GM21825 (cell line): ENCODE measurements at regions not wholly inside any gene's neighbourhood (a gene's known extent, or its start where the extent isn't known, plus 50 kb on each side); places are given as distances from the start of the nearest gene placed in this dataset.
"Not testable (repeated sequence)": the region's sequence is repeated elsewhere in the genome, so short reads cannot be mapped to it uniquely, and the experiment has no call there.

Experiments used
- ATAC-seq: cut with Tn5 transposase; IDR thresholded peaks from one replicate; pipeline ENCODE4 v1.9.1; 2021; ENCODE audit warnings: mild to moderate bottlenecking, moderate library complexity; ENCODE audit not compliant: unreplicated experiment

GRCh38 chr4:77501851-77502250 is 103.8 kb upstream of the CXCL13 start:
- no peak for ATAC-seq

GRCh38 chr4:77504407-77504806 is 101.2 kb upstream of the CXCL13 start:
- no peak for ATAC-seq

GRCh38 chr4:77505275-77505957 is 100.2 kb upstream of the CXCL13 start:
- ATAC-seq = no peak

GRCh38 chr4:77505958-77506319 is 99.7 kb upstream of the CXCL13 start:
- no peak for ATAC-seq

- no peak for ATAC-seq
These were observed 95.3 kb upstream of the CXCL13 start for GRCh38 chr4:77510367-77510766.

GRCh38 chr4:77525538-77525937 is 80.1 kb upstream of the CXCL13 start:
- no peak for ATAC-seq

DNA sequence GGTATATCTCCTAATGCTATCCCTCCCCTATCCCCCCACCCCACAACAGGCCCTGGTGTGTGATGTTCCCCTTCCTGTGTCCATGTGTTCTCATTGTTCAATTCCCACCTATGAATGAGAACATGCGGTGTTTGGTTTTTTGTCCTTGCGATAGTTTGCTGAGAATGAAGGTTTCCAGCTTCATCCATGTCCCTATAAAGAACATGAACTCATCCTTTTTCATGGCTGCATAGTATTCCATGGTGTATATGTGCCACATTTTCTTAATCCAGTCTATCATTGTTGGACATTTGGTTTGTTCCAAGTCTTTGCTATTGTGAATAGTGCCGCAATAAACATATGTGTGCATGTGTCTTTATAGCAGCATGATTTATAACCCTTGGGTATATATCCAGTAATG is 77.7 kb upstream of the CXCL13 start:
- ATAC-seq = not testable (repeated sequence)

DNA sequence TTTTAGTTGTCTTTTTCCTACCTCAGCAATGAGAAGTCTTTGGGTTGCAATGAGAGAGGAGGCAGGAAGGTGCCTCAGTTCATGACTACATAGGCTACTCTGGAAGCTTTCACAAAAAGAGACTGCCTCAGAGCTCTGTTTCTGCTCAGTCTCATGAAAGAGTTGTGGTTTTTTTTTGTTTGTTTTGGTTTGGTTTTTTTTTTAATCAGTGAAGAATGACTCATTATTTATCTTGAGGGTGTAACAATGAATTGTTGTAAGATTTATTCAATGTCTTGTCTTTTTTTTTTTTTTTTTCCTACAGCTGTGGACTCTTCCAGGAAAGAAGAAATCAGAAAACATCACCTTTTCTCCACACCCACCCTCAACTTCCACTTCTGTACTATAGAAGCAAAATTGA is 67.5 kb upstream of the CXCL13 start:
- no peak for ATAC-seq

- ATAC-seq = no peak
These were observed 67.0 kb upstream of the CXCL13 start for GRCh38 chr4:77538574-77539157.
